Prostate gland (tissue), 2 donors: ENCODE measurements at regions not wholly inside any gene's neighbourhood (a gene's known extent, or its start where the extent isn't known, plus 50 kb on each side); places are given as distances from the start of the nearest gene placed in this dataset.
A peak's percentile ranks its signal among the peaks of the same experiment; 100 is the strongest.

Experiments
- DNase-seq: peaks from one replicate; pipeline ENCODE4 v3.0.0-alpha.2; 2019; ENCODE audit warnings: low spot score
- H3K27ac ChIP-seq, 2 donors: fragments of 200-600 bp; sonication (generic); 2 replicates each; pipeline ENCODE4 v1.5.1; 2017 to 2019
- H3K27me3 ChIP-seq: fragments of 200-600 bp; sonication (generic); replicated peaks from 2 replicates; pipeline ENCODE4 v1.5.1; 2019; ENCODE audit not compliant: insufficient read depth
- H3K36me3 ChIP-seq, 2 donors: fragments of 200-600 bp; sonication (generic); 1 replicate in 1 of 2; 2 replicates in 1 of 2; pipeline versions ENCODE4 v1.5.1 to v1.8.1; 2017 to 2019
- H3K4me1 ChIP-seq: fragments of 200-600 bp; sonication (generic); replicated peaks from 2 replicates; pipeline ENCODE4 v1.5.1; 2019
- H3K4me3 ChIP-seq, 2 donors: fragments of 200-600 bp; sonication (generic); 2 replicates each; pipeline ENCODE4 v1.5.1; 2017 to 2019
- H3K9me3 ChIP-seq: fragments of 200-600 bp; sonication (generic); 2 replicates; pipeline ENCODE4 v1.5.1; 2017
- POLR2A ChIP-seq: fragments of 450-650 bp; IDR thresholded peaks from one replicate; pipeline ENCODE4 v1.6.1; 2016; ENCODE audit warnings: antibody characterized with exemption, mild to moderate bottlenecking
- POLR2AphosphoS5 ChIP-seq: sonication (generic); formaldehyde crosslinking; IDR thresholded peaks from one replicate; pipeline ENCODE4 v1.6.1; 2017; ENCODE audit warnings: antibody characterized with exemption
- WGBS: methylation state at CpG from one replicate; pipeline ENCODE4 v1.1.5; 2018; 5-methylcytosine and 5-hydroxymethylcytosine counted together
- intact Hi-C: fragments of 100-400 bp; cut with DNase I; formaldehyde crosslinking; loops from one replicate; pipeline ENCODE4 v1.14.2; 2022
- TF ChIP-seq, protein P1 (sequence below), 4 experiments: fragments of 200-600 bp in 2 of 4; fragments of 450-650 bp in 2 of 4; sonication (generic) in 2 of 4; IDR thresholded peaks; 1 replicate in 3 of 4; 2 replicates in 1 of 4; pipeline ENCODE4 v1.5.1; 2016 to 2019; ENCODE audit warnings: antibody characterized with exemption in 4 of 4, mild to moderate bottlenecking in 2 of 4, moderate library complexity in 2 of 4

DNA sequence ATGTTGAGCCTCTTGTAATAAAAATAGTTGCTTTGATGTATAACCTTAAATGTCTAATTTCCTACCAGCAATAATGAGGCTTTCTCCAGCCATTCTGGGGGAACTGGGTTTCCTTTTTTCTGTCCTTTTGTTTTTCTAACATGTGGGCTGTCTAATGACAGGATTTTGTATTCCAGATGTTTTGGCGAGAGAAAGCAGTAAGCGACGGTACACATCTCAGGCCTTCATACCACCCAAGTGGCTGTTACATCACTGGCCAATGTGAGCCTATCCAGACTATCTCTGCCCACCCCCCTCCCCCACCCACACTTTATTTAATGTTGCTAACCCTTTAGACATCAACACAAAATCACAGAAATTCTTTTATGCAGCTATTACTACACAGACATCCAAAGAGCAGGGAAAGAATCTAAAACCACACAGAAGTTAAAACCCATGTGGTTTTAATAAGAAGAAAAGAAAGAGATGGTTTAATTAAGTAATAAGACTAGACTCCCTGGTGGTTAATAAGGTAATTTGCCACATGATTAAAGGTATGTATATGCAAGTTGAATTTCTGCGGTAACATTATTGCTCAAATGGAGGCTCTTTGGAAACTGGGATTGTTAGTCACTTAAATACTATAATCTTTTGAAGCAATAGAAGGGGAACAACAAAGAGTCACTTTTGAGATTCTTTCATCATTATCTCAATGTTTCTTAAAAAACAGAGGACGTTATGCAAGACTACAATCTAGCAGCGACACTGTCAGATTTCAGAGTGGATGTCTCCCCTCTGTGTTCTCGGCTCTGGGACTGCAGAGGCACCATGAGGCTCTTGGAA lies 365.1 kb downstream of the ENC1 start:
- Histone ChIP-seq H3K36me3 (no peaks in the 10 kb centered on the region), H3K27ac (no peak overlapping the region), H3K4me3 (no peak overlapping the region), H3K4me1 (no peaks in the 10 kb centered on the region), H3K9me3 (no peaks in the 10 kb centered on the region), H3K27me3 (no peaks in the 10 kb centered on the region)
- intact Hi-C loops = no loop called here
- no peak for DNase-seq
- no peak for TF ChIP-seq POLR2AphosphoS5
- no peak for TF ChIP-seq POLR2A
- TF ChIP-seq, protein P1, sequence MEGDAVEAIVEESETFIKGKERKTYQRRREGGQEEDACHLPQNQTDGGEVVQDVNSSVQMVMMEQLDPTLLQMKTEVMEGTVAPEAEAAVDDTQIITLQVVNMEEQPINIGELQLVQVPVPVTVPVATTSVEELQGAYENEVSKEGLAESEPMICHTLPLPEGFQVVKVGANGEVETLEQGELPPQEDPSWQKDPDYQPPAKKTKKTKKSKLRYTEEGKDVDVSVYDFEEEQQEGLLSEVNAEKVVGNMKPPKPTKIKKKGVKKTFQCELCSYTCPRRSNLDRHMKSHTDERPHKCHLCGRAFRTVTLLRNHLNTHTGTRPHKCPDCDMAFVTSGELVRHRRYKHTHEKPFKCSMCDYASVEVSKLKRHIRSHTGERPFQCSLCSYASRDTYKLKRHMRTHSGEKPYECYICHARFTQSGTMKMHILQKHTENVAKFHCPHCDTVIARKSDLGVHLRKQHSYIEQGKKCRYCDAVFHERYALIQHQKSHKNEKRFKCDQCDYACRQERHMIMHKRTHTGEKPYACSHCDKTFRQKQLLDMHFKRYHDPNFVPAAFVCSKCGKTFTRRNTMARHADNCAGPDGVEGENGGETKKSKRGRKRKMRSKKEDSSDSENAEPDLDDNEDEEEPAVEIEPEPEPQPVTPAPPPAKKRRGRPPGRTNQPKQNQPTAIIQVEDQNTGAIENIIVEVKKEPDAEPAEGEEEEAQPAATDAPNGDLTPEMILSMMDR (IDR thresholded peaks at IDR 0.05) = no peak
- WGBS = 60% methylated on average over 7 of the region's 7 CpGs

DNA sequence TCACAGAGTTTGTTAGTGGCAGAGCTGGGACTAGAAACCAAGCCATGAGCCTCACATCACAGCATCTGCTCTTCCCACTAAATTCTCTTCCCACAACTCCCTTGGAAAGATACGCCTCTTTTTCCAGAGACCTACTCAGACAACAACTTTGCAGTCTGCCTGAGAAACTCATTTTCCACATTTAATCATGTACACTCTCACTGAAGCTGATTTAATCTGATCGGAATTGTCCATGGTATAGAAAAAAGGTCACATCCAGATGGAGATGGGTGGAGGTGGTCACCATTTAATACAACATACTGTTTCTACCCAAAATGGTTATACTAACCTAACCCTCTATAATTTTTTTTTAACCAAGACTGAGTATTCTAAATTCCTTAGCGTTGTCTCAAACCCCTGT lies 366.2 kb downstream of the ENC1 start:
- no peak for DNase-seq
- no peaks in the 10 kb centered on the region for H3K27me3 ChIP-seq
- no peaks in the 10 kb centered on the region for H3K36me3 ChIP-seq
- TF ChIP-seq, protein P1 (IDR thresholded peaks at IDR 0.05) = no peak
- TF ChIP-seq POLR2A (no peak), POLR2AphosphoS5 (no peak)
- no peak overlapping the region for H3K4me3 ChIP-seq
- WGBS = 93% methylated on average over 3 of the region's 3 CpGs
- no peaks in the 10 kb centered on the region for H3K4me1 ChIP-seq
- H3K27ac ChIP-seq = no peak overlapping the region
- intact Hi-C loops = no loop called here
- H3K9me3 ChIP-seq = no peaks in the 10 kb centered on the region

DNA sequence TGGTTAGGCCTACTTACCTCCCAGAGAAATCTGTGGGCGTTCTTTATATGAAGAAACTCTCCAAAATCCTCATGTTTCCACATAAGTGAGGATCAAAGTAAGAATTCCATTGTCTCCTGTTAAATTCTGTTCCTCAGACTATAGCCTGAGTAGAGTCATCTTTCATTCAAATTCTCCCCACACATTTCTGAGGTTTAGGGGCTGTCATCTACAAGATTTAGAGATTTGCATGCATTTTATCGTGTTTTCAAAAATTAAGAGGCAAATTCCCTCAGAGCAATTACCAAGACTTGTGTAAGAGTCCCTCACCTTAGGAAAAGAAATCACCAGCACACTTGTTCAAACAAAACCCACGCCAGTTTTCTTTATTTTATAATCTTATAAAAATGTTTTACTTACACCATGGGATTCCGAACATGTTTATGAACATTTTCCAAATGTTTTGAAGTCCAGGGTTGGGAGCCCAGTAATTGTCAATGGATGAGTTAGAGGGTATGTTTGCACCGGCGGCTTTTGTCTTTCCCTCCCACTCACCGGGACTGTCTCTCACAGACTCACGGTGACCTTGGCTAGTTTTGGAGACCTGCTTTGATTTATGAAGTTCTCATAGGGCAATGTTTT lies 367.6 kb downstream of the ENC1 start:
- 21% methylated on average over 8 of the region's 8 CpGs for WGBS

DNA sequence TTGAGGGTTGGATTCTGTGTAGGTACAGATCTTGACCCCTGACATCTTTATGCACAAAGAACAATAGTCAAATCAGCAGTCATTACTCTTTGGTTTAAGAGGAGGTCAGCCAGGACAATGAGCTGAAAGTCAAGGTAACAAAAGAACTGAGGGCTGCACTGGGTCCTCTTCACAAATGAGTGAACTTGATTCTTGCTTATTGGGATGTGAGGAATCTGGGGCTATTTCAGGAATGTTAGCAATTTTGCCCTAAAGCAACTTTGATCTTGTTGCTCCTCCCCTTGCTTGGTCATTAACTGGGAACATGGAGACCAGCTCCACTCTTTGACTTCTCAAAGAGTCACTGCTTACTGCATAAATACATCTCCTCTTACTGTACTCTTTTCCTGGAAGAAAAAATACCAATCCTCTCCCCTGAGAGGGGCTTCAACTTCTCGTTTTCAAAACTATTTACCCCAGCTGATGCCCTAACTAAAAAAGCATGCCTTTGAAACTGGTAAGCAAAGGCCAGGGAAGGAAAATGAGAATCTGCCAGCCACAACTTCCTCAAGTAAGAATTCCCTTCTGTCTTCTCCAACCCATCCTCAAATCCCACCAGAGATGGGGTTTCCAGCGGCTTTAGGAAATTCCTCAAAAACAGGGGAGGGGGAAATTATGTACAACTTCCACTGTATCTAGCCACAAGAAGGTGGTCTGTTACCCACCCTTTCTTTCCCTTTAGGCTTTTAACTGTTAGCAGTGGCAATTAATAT lies 368.3 kb downstream of the ENC1 start:
- intact Hi-C loops = no loop called here
- DNase-seq = no peak
- Histone ChIP-seq H3K4me3 (no peak overlapping the region), H3K36me3 (no peaks in the 10 kb centered on the region), H3K27ac (no peak overlapping the region), H3K4me1 (no peaks in the 10 kb centered on the region), H3K9me3 (no peaks in the 10 kb centered on the region), H3K27me3 (no peaks in the 10 kb centered on the region)
- TF ChIP-seq POLR2A (no peak), POLR2AphosphoS5 (no peak)
- TF ChIP-seq, protein P1 (IDR thresholded peaks at IDR 0.05) = no peak
- 90% methylated on average over 2 of the region's 2 CpGs for WGBS

More for the DNA sequence above, 367.6 kb downstream of the ENC1 start:
- H3K9me3 ChIP-seq = no peaks in the 10 kb centered on the region
- intact Hi-C loops = no loop called here
- TF ChIP-seq POLR2AphosphoS5 (peak; percentile 35), POLR2A (no peak)
- TF ChIP-seq, protein P1 (IDR thresholded peaks at IDR 0.05) = no peak
- H3K27ac ChIP-seq = no peak overlapping the region
- H3K27me3 ChIP-seq = no peaks in the 10 kb centered on the region
- no peaks in the 10 kb centered on the region for H3K4me1 ChIP-seq
- H3K4me3 ChIP-seq = no peak overlapping the region
- DNase-seq = peak; percentile 21
- no peaks in the 10 kb centered on the region for H3K36me3 ChIP-seq
